ENCODE measurements at regions not wholly inside any gene's neighbourhood (a gene's known extent, or its start where the extent isn't known, plus 50 kb on each side); places are given as distances from the start of the nearest gene placed in this dataset.

- no peak for DNase-seq
These were observed 50.8 kb upstream of the POU3F2 start for GRCh38 chr6:98783578-98783977.

Measured in eye (tissue), 1 donor.